SK-N-SH (cell line): ENCODE measurements at regions not wholly inside any gene's neighbourhood (a gene's known extent, or its start where the extent isn't known, plus 50 kb on each side); places are given as distances from the start of the nearest gene placed in this dataset.
A peak's percentile ranks its signal among the peaks of the same experiment; 100 is the strongest.

Source experiments
- CTCF ChIA-PET: fragments of 300-600, 350-600 bp; formaldehyde crosslinking; extraction: SDS; loops from one replicate; lab custom pipeline; 2021; lab: Yijun Ruan, JAX
- POLR2A ChIA-PET: fragments of 350-600 bp; sonication (Branson Sonifier 250); formaldehyde crosslinking; extraction: SDS; loops from one replicate; lab custom pipeline; 2020; ENCODE audit warnings: antibody characterized with exemption, inconsistent platforms; lab: Yijun Ruan, JAX
- DNase-seq: peaks from one replicate; pipeline ENCODE4 v3.0.0; 2012
- H2AFZ ChIP-seq: fragments of 200-600 bp; sonication (generic); 2 replicates; pipeline ENCODE4 v1.8.1; 2016; ENCODE audit warnings: antibody characterized with exemption, mild to moderate bottlenecking, low read depth
- H3F3A ChIP-seq: fragments of 200-600 bp; sonication (generic); replicated peaks from 2 replicates; pipeline ENCODE3; 2016; ENCODE audit warnings: antibody characterized with exemption, mild to moderate bottlenecking; ENCODE audit not compliant: insufficient read depth
- H3K27ac ChIP-seq, 2 experiments: fragments of 200-500 bp in 1 of 2; fragments of 200-600 bp in 1 of 2; sonication (Bioruptor generic) in 1 of 2; sonication (generic), shearing (Covaris generic) in 1 of 2; 2 replicates each; pipeline versions ENCODE4 v1.5.1 to v1.6.1; 2014 to 2016; ENCODE audit warnings: low read depth in 2 of 2, inconsistent platforms in 1 of 2, low read length in 1 of 2, mild to moderate bottlenecking in 1 of 2, mixed read lengths in 1 of 2
- H3K27me3 ChIP-seq: fragments of 200-600 bp; sonication (generic), shearing (Covaris generic); 2 replicates; pipeline ENCODE4 v1.6.1; 2016; ENCODE audit warnings: mixed run types; ENCODE audit not compliant: insufficient read depth
- H3K36me3 ChIP-seq, 2 experiments: fragments of 200-500 bp in 1 of 2; fragments of 200-600 bp in 1 of 2; sonication (Bioruptor generic) in 1 of 2; sonication (generic) in 1 of 2; replicated peaks in 1 of 2; 2 replicates each; pipeline versions ENCODE3 to v1.5.1; 2014 to 2016; ENCODE audit warnings: low read length in 1 of 2, mild to moderate bottlenecking in 1 of 2; ENCODE audit not compliant: insufficient read depth in 2 of 2, control insufficient read depth in 1 of 2
- H3K4me1 ChIP-seq, 2 experiments: fragments of 200-500 bp in 1 of 2; fragments of 200-600 bp in 1 of 2; sonication (Bioruptor generic) in 1 of 2; sonication (generic), shearing (Covaris generic) in 1 of 2; 2 replicates each; pipeline versions ENCODE4 v1.5.1 to v1.6.1; 2014 to 2016; ENCODE audit warnings: low read depth in 1 of 2, low read length in 1 of 2, mixed run types in 1 of 2; ENCODE audit not compliant: insufficient read depth in 2 of 2, control insufficient read depth in 1 of 2
- H3K4me2 ChIP-seq: fragments of 200-600 bp; sonication (generic), shearing (Covaris generic); 2 replicates; pipeline ENCODE4 v1.6.1; 2017; ENCODE audit warnings: mixed run types
- H3K4me3 ChIP-seq, 2 experiments: fragments of 200-500 bp in 1 of 2; fragments of 200-600 bp in 1 of 2; sonication (Bioruptor generic) in 1 of 2; sonication (generic), shearing (Covaris generic) in 1 of 2; 2 replicates each; pipeline versions ENCODE4 v1.5.1 to v1.8.1; 2014 to 2016; ENCODE audit warnings: low read depth in 2 of 2, inconsistent platforms in 1 of 2, low read length in 1 of 2, mild to moderate bottlenecking in 1 of 2, mixed read lengths in 1 of 2, moderate library complexity in 1 of 2
- H3K79me2 ChIP-seq: fragments of 200-600 bp; sonication (generic); 2 replicates; pipeline ENCODE4 v1.8.1; 2017; ENCODE audit warnings: mild to moderate bottlenecking; ENCODE audit not compliant: insufficient read depth
- H3K9ac ChIP-seq: fragments of 200-600 bp; sonication (generic); 2 replicates; pipeline ENCODE4 v1.6.1; 2017; ENCODE audit warnings: mixed run types
- H3K9me2 ChIP-seq: fragments of 200-600 bp; sonication (generic); 2 replicates; pipeline ENCODE4 v1.6.1; 2017; ENCODE audit warnings: mixed run types
- H3K9me3 ChIP-seq: fragments of 200-600 bp; sonication (generic); 2 replicates; pipeline ENCODE4 v1.6.1; 2017; ENCODE audit warnings: mixed run types, mild to moderate bottlenecking, moderate library complexity
- H4K20me1 ChIP-seq: fragments of 200-600 bp; sonication (generic); 2 replicates; pipeline ENCODE4 v1.6.1; 2017; ENCODE audit warnings: mild to moderate bottlenecking, mixed run types; ENCODE audit not compliant: insufficient read depth
- ELF1 ChIP-seq: IDR thresholded peaks from 2 replicates; pipeline ENCODE4 v1.4.0; 2012
- EP300 ChIP-seq, 2 experiments: IDR thresholded peaks; 2 replicates each; pipeline versions ENCODE4 v1.4.0 to v1.6.1; 2012; ENCODE audit warnings: borderline replicate concordance in 1 of 2, low read depth in 1 of 2, low read length in 1 of 2
- EZH2phosphoT487 ChIP-seq: fragments of 200-600 bp; sonication (generic); IDR thresholded peaks from 2 replicates; pipeline ENCODE4 v1.6.1; 2017; ENCODE audit warnings: low read depth, mixed run types, mild to moderate bottlenecking, antibody characterized with exemption, moderate library complexity, borderline replicate concordance
- FOSL2 ChIP-seq: IDR thresholded peaks from 2 replicates; pipeline ENCODE4 v1.4.0; 2012; ENCODE audit warnings: low read depth, mild to moderate bottlenecking, moderate library complexity, borderline replicate concordance
- FOXJ3 ChIP-seq: sonication (generic); formaldehyde crosslinking; IDR thresholded peaks from 2 replicates; pipeline ENCODE4 v1.5.1; 2020; ENCODE audit warnings: mild to moderate bottlenecking, missing genetic modification reagents
- FOXM1 ChIP-seq: IDR thresholded peaks from 2 replicates; pipeline ENCODE4 v1.4.0; 2012; ENCODE audit warnings: low read depth, mild to moderate bottlenecking
- GABPA ChIP-seq: IDR thresholded peaks from 2 replicates; pipeline ENCODE4 v1.4.0; 2012; ENCODE audit warnings: low read depth, mild to moderate bottlenecking
- JUND ChIP-seq: IDR thresholded peaks from 2 replicates; pipeline ENCODE4 v1.4.0; 2012
- MEF2A ChIP-seq: IDR thresholded peaks from 2 replicates; pipeline ENCODE4 v1.4.0; 2012; ENCODE audit warnings: low read depth, borderline replicate concordance
- MXI1 ChIP-seq: IDR thresholded peaks from 2 replicates; pipeline ENCODE4 v1.6.1; 2012; ENCODE audit warnings: mild to moderate bottlenecking, low read depth, low read length, improper control_type of control experiment
- NRF1 ChIP-seq: IDR thresholded peaks from 2 replicates; pipeline ENCODE4 v1.6.1; 2012; ENCODE audit warnings: low read depth, mild to moderate bottlenecking, low read length
- RCOR1 ChIP-seq: fragments of 150-350 bp; IDR thresholded peaks from 2 replicates; pipeline ENCODE4 v1.6.1; 2017; ENCODE audit warnings: antibody characterized with exemption, low read length
- RFX5 ChIP-seq: IDR thresholded peaks from 2 replicates; pipeline ENCODE4 v1.6.1; 2012; ENCODE audit warnings: mild to moderate bottlenecking, improper control_type of control experiment, low read length
- SIN3A ChIP-seq: IDR thresholded peaks from 2 replicates; pipeline ENCODE4 v1.6.1; 2012; ENCODE audit warnings: low read depth, mild to moderate bottlenecking, low read length, moderate library complexity, borderline replicate concordance
- TAF1 ChIP-seq: IDR thresholded peaks from 2 replicates; pipeline ENCODE4 v1.6.1; 2012; ENCODE audit warnings: low read depth, mild to moderate bottlenecking, low read length, moderate library complexity, borderline replicate concordance
- TCF12 ChIP-seq: IDR thresholded peaks from 2 replicates; pipeline ENCODE4 v1.4.0; 2012
- WGBS: methylation state at CpG from one replicate; pipeline ENCODE4 v1.1.6; 2017; ENCODE audit warnings: low lambda C conversion rate; 5-methylcytosine and 5-hydroxymethylcytosine counted together
- TF ChIP-seq, protein P1 (sequence below): fragments of 200-600 bp; sonication (generic); IDR thresholded peaks from 2 replicates; pipeline ENCODE4 v1.6.1; 2017; ENCODE audit warnings: antibody characterized with exemption, mild to moderate bottlenecking, moderate library complexity
- TF ChIP-seq, protein P2 (sequence below): fragments of 150-350 bp; IDR thresholded peaks from 2 replicates; pipeline ENCODE4 v1.6.1; 2016; ENCODE audit warnings: mild to moderate bottlenecking, low read depth, low read length
- TF ChIP-seq, protein P3 (sequence below): IDR thresholded peaks from 2 replicates; pipeline ENCODE4 v1.4.0; 2012; ENCODE audit warnings: low read depth, borderline replicate concordance

DNA sequence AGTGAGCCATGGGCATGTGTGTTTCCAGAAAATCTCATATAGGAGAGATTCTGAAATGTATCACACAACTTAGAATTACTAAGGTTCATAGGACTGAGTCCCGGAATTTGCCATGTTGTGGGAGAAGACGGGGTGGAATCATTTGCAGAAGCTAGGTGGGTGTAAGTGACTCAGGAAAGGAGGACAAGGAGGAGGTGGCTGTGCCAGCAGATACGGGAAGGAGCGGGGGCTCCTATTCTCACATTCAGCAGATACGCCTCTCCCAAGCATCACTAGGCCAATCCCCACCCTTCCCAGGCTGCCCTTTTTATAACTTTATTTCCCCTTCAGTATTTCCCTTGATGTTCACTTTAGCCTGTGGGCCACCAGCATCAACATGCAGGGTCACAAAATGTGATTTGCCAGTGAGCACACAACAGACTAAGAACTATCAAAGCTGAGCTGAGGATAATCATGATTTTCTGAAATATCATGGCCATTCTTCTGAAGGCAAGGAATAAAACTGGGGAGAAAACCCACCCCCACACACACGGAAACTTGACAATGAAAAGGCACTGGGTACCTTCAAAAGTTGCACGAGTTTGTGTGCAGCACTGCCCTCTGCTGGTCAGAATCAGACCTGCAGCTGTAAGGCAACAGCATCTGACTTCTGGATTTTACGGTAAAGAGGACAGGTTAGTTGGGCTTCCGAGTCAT is 133.2 kb downstream of the MTX3 start (continued):
- TF ChIP-seq, protein P1, sequence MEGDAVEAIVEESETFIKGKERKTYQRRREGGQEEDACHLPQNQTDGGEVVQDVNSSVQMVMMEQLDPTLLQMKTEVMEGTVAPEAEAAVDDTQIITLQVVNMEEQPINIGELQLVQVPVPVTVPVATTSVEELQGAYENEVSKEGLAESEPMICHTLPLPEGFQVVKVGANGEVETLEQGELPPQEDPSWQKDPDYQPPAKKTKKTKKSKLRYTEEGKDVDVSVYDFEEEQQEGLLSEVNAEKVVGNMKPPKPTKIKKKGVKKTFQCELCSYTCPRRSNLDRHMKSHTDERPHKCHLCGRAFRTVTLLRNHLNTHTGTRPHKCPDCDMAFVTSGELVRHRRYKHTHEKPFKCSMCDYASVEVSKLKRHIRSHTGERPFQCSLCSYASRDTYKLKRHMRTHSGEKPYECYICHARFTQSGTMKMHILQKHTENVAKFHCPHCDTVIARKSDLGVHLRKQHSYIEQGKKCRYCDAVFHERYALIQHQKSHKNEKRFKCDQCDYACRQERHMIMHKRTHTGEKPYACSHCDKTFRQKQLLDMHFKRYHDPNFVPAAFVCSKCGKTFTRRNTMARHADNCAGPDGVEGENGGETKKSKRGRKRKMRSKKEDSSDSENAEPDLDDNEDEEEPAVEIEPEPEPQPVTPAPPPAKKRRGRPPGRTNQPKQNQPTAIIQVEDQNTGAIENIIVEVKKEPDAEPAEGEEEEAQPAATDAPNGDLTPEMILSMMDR: peak; percentile 98
- no peak for TF ChIP-seq MXI1
- TF ChIP-seq ELF1: no peak

DNA sequence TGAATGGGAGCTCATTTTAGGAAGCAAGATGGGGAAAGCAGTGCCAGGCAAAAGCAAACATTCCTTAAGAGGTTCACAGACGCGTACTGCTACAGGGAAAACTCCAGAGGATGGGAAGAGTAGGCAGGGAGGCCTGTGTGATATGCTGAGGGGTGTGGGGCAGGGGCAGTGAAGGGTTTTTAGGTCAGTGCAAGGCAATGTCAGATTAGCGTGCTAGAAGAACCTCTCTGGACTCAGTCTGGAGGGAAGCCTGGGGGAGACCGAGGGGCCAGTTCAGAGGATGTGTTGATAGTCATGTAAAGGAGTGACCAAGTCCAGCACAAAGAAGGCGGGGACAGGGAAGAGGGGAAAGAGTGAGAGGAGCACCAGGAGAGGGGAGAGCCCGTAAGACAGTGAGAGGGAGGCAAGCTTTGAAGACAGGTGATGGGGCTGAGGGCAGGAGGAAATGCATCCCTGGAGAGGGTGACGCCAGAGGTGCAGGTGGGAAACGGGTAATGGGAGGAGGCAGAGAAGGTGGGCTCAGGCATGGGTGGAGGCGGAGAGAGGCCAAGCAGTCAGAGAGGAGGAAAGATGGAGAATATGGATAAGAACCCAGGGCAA is 134.5 kb downstream of the MTX3 start:
- Histone ChIP-seq H3K27ac (no peak overlapping the region), H3K36me3 (no peaks in the 10 kb centered on the region), H3K4me1 (no peaks in the 10 kb centered on the region; a peak in 1 of 4 replicates), H3K9me3 (no peaks in the 10 kb centered on the region), H3F3A (no peaks in the 10 kb centered on the region), H3K9ac (no peak overlapping the region), H4K20me1 (no peaks in the 10 kb centered on the region), H3K9me2 (no peaks in the 10 kb centered on the region), H3K79me2 (no peaks in the 10 kb centered on the region), H3K4me2 (no peak overlapping the region), H2AFZ (no peak overlapping the region), H3K27me3 (no peaks in the 10 kb centered on the region; the same call in 1 of the 2 replicates), H3K4me3 (no peak overlapping the region)
- POLR2A ChIA-PET: no interaction called here
- no peak for DNase-seq
- WGBS: 69% methylated on average over 9 of the region's 9 CpGs
- TF ChIP-seq MEF2A (no peak), EZH2phosphoT487 (no peak), FOXM1 (no peak), GABPA (no peak)
- TF ChIP-seq, protein P2, sequence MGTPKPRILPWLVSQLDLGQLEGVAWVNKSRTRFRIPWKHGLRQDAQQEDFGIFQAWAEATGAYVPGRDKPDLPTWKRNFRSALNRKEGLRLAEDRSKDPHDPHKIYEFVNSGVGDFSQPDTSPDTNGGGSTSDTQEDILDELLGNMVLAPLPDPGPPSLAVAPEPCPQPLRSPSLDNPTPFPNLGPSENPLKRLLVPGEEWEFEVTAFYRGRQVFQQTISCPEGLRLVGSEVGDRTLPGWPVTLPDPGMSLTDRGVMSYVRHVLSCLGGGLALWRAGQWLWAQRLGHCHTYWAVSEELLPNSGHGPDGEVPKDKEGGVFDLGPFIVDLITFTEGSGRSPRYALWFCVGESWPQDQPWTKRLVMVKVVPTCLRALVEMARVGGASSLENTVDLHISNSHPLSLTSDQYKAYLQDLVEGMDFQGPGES: no peak
- CTCF ChIA-PET: interaction anchor here (1.2 to 3.3 kb wide), 10 partner anchors 10 to 836 kb away, joined by 4 to 21 read pairs (median 10); no protein-coding TSS in a partner anchor

DNA sequence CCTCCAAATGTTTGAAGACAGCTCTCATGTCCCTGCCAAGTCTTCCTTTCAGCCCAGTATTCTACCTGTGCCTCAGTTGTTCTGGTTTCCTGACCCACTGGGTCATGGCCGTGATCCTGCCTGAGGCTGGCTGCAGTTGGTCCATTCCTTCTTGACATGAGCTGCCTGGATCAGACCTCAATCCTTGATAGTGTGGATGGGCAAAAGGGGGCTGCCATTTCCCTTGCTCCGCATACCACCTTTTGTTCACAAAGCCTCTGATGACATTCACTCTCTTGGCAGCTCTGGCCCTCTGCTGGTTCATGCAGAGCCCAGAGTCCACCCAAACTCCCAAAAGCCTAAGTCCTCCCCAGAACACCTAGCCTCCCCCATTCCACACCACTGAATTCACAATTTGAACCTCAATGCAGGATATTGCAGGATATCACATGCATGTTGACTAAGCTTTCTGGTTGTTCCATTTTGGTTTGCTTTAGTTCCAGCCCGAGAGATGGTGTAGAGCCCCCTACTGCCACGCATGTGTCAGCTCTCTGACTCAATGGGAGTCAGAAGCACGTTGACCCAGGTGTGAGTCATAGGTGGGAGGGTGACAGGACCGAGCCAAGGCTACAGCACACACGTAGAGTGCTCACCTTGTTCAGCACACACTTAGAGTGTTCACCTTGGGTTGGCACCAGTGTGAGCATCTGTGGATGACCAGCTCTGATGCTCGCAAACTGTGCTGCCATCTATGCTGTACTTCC is 137.2 kb downstream of the MTX3 start:
- POLR2A ChIA-PET: no interaction called here
- H3K4me3 ChIP-seq: no peak overlapping the region
- CTCF ChIA-PET: interaction anchor here (1.0 to 1.4 kb wide), 3 partner anchors 151 to 295 kb away, joined by 4 to 6 read pairs (median 4); no protein-coding TSS in a partner anchor
- H3K9me2 ChIP-seq: no peaks in the 10 kb centered on the region
- no peak for DNase-seq
- H4K20me1 ChIP-seq: no peaks in the 10 kb centered on the region
- no peaks in the 10 kb centered on the region; a peak in 1 of 4 replicates for H3K4me1 ChIP-seq
- H3K9ac ChIP-seq: no peak overlapping the region
- no peak overlapping the region for H3K4me2 ChIP-seq
- H3K27ac ChIP-seq: no peak overlapping the region
- no peak overlapping the region for H2AFZ ChIP-seq
- no peaks in the 10 kb centered on the region for H3K79me2 ChIP-seq
- no peaks in the 10 kb centered on the region for H3K36me3 ChIP-seq
- no peaks in the 10 kb centered on the region for H3K9me3 ChIP-seq
- WGBS: 52% methylated on average over 5 of the region's 8 CpGs
- H3F3A ChIP-seq: no peaks in the 10 kb centered on the region
- H3K27me3 ChIP-seq: no peaks in the 10 kb centered on the region; the same call in 1 of the 2 replicates
- TF ChIP-seq EP300 (IDR thresholded peaks at IDR 0.05; ENCODE audit: borderline replicate concordance in 1 of 2, low read depth in 1 of 2, low read length in 1 of 2) (no peak), JUND (no peak), FOSL2 (no peak), RCOR1 (no peak), GABPA (no peak), EZH2phosphoT487 (no peak), ELF1 (no peak), FOXJ3 (CRISPR knock-in tag) (no peak), TAF1 (no peak), TCF12 (no peak), MXI1 (no peak), RFX5 (no peak), SIN3A (no peak), NRF1 (no peak)
- TF ChIP-seq, protein P3, sequence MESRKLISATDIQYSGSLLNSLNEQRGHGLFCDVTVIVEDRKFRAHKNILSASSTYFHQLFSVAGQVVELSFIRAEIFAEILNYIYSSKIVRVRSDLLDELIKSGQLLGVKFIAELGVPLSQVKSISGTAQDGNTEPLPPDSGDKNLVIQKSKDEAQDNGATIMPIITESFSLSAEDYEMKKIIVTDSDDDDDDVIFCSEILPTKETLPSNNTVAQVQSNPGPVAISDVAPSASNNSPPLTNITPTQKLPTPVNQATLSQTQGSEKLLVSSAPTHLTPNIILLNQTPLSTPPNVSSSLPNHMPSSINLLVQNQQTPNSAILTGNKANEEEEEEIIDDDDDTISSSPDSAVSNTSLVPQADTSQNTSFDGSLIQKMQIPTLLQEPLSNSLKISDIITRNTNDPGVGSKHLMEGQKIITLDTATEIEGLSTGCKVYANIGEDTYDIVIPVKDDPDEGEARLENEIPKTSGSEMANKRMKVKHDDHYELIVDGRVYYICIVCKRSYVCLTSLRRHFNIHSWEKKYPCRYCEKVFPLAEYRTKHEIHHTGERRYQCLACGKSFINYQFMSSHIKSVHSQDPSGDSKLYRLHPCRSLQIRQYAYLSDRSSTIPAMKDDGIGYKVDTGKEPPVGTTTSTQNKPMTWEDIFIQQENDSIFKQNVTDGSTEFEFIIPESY: no peak
